Esophagus muscularis mucosa (tissue), 4 donors: ENCODE measurements at regions not wholly inside any gene's neighbourhood (a gene's known extent, or its start where the extent isn't known, plus 50 kb on each side); places are given as distances from the start of the nearest gene placed in this dataset.

Experiments used
- DNase-seq: peaks from one replicate; pipeline ENCODE4 v3.0.0-alpha.2; 2017; ENCODE audit errors: extremely low spot score
- H3K27ac ChIP-seq, 4 donors: fragments of 200-600 bp; sonication (generic); replicated peaks in 1 of 4; 1 replicate in 3 of 4; 2 replicates in 1 of 4; pipeline ENCODE4 v1.5.1; 2016 to 2019; ENCODE audit warnings: mild to moderate bottlenecking in 1 of 4
- H3K27me3 ChIP-seq, 4 donors: fragments of 200-600 bp; sonication (generic); one replicate each; pipeline versions ENCODE4 v1.5.1 to v1.6.0; 2016 to 2019
- H3K36me3 ChIP-seq, 4 donors: fragments of 200-600 bp; sonication (generic); one replicate each; pipeline ENCODE4 v1.5.1; 2016 to 2019
- H3K4me1 ChIP-seq, 4 donors: fragments of 200-600 bp; sonication (generic); one replicate each; pipeline ENCODE4 v1.5.1; 2016 to 2019
- H3K4me3 ChIP-seq, 4 donors: fragments of 200-600 bp; sonication (generic); 1 replicate in 2 of 4; 2 replicates in 2 of 4; pipeline ENCODE4 v1.5.1; 2016 to 2019; ENCODE audit warnings: mild to moderate bottlenecking in 4 of 4, moderate library complexity in 1 of 4
- H3K9me3 ChIP-seq, 4 donors: fragments of 200-600 bp; sonication (generic); 1 replicate in 3 of 4; 2 replicates in 1 of 4; pipeline ENCODE4 v1.5.1; 2016 to 2019
- EP300 ChIP-seq: sonication (generic); formaldehyde crosslinking; IDR thresholded peaks from one replicate; pipeline ENCODE4 v1.6.1; 2017; ENCODE audit warnings: antibody characterized with exemption
- POLR2A ChIP-seq: fragments of 450-650 bp; IDR thresholded peaks from one replicate; pipeline ENCODE4 v1.6.1; 2017; ENCODE audit warnings: antibody characterized with exemption, moderate library complexity, mild to moderate bottlenecking, low read depth
- POLR2AphosphoS5 ChIP-seq, 2 donors: sonication (generic); formaldehyde crosslinking; IDR thresholded peaks; one replicate each; pipeline ENCODE4 v1.6.1; 2017; ENCODE audit warnings: antibody characterized with exemption in 2 of 2
- WGBS: methylation state at CpG from one replicate; pipeline ENCODE4 v1.1.5; 2018; 5-methylcytosine and 5-hydroxymethylcytosine counted together
- intact Hi-C: fragments of 100-400 bp; cut with DNase I; formaldehyde crosslinking; loops from one replicate; pipeline ENCODE4 v1.15.1; 2023
- TF ChIP-seq, protein P1 (sequence below), 3 experiments: fragments of 200-600 bp in 2 of 3; fragments of 450-650 bp in 1 of 3; sonication (generic) in 2 of 3; IDR thresholded peaks; one replicate each; pipeline ENCODE4 v1.5.1; 2017 to 2019; ENCODE audit warnings: antibody characterized with exemption in 3 of 3, mild to moderate bottlenecking in 2 of 3, moderate library complexity in 1 of 3

DNA sequence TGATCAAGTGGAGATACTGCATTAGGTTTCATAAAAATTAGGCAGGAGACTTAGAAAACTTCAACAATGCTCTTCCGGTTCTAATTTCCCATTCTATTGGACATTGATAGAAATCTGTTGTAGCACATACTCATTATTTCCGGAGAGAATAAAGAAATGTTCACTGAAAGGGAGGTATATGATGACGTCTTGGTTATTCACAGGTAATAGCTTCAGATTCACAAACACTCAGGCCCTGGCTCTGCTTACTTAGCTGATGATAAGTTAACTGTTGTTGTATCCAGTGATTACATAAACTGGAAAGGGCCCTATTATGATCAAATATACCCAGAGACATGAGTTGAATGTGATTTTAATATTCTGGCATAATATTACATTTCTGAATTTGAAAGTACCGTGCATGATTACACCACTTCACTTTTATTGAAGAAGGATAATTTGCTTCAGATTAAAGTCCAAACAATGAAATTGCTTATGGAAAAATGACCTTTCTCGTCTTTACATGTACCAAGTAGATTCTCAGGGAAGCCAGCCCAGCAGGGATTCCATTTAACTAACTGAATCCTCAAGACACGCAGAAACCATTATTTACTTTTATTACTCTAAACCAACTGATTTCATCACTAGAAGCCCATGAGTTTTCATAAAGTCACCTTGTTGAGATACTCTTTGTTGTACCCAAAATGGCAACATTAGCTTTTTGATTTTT is 288.0 kb upstream of the PITRM1 start:
- no peaks in the 10 kb centered on the region for H3K9me3 ChIP-seq
- TF ChIP-seq POLR2A (no peak), EP300 (no peak), POLR2AphosphoS5 (IDR thresholded peaks at IDR 0.05) (no peak)
- TF ChIP-seq, protein P1, sequence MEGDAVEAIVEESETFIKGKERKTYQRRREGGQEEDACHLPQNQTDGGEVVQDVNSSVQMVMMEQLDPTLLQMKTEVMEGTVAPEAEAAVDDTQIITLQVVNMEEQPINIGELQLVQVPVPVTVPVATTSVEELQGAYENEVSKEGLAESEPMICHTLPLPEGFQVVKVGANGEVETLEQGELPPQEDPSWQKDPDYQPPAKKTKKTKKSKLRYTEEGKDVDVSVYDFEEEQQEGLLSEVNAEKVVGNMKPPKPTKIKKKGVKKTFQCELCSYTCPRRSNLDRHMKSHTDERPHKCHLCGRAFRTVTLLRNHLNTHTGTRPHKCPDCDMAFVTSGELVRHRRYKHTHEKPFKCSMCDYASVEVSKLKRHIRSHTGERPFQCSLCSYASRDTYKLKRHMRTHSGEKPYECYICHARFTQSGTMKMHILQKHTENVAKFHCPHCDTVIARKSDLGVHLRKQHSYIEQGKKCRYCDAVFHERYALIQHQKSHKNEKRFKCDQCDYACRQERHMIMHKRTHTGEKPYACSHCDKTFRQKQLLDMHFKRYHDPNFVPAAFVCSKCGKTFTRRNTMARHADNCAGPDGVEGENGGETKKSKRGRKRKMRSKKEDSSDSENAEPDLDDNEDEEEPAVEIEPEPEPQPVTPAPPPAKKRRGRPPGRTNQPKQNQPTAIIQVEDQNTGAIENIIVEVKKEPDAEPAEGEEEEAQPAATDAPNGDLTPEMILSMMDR (IDR thresholded peaks at IDR 0.05), result no peak
- H3K36me3 ChIP-seq, result no peaks in the 10 kb centered on the region
- DNase-seq, result no peak
- H3K27ac ChIP-seq, result peak overlapping the region in 3 of 4 donors; percentile 1 to 23 (median 3)
- H3K4me1 ChIP-seq, result peaks cover 7 to 10% (median 9%) of the 10 kb centered on the region in 4 donors
- intact Hi-C loops, result no loop called here
- no peak overlapping the region for H3K4me3 ChIP-seq
- H3K27me3 ChIP-seq, result no peaks in the 10 kb centered on the region
- WGBS, result 55% methylated on average over 6 of the region's 6 CpGs

DNA sequence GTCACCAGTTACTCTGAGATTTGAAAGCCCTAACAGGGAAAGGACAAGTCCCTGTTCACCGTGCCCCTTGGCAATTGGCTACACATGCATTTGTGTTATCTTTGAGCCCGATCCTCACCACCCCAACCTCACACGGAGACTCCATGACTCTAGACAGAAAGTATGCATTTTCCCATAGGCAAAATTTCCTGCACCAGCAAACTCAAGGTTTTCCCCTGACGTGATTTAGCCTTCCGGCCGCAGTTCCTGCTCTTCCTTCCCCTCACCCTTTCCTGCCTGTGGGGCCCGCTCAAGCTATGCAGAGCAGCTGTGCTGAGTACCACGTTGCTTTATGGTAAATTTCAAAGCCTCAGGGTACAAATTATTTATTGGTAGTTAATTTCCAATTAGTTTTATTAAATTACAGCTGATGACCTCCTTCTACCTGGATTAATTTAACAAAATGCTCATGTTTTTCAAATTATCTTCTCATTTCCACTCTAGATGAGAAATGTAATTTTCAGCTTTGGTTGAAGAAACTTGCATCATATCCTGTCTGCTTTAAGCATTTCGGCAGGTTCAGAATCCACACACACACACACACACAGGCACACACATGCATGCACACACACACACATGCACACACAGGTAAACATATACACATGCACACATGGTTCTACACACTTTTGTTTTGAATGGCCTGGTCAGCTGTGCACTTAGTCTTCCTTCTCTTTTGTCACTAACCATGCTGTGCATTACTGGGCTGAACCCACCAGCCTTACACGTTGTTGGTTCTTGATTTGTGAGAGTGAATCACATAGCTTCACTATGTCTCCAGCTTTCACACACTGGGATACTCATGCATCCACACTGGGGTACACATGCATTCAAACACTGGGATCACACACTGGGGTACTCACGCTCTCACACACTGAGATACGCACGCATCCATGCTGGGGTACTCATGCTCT is 283.1 kb upstream of the PITRM1 start:
- no peak overlapping the region for H3K4me3 ChIP-seq
- no peak overlapping the region for H3K27ac ChIP-seq
- 81% methylated on average over 13 of the region's 13 CpGs for WGBS
- no peaks in the 10 kb centered on the region for H3K9me3 ChIP-seq
- intact Hi-C loops, result no loop called here
- H3K27me3 ChIP-seq, result no peaks in the 10 kb centered on the region
- H3K4me1 ChIP-seq, result peaks cover 23 to 28% (median 25%) of the 10 kb centered on the region in 4 donors
- DNase-seq, result no peak
- no peak for TF ChIP-seq POLR2A
- no peak for TF ChIP-seq POLR2AphosphoS5 (IDR thresholded peaks at IDR 0.05)
- TF ChIP-seq, protein P1 (IDR thresholded peaks at IDR 0.05), result no peak
- TF ChIP-seq EP300, result no peak
- H3K36me3 ChIP-seq, result no peaks in the 10 kb centered on the region

DNA sequence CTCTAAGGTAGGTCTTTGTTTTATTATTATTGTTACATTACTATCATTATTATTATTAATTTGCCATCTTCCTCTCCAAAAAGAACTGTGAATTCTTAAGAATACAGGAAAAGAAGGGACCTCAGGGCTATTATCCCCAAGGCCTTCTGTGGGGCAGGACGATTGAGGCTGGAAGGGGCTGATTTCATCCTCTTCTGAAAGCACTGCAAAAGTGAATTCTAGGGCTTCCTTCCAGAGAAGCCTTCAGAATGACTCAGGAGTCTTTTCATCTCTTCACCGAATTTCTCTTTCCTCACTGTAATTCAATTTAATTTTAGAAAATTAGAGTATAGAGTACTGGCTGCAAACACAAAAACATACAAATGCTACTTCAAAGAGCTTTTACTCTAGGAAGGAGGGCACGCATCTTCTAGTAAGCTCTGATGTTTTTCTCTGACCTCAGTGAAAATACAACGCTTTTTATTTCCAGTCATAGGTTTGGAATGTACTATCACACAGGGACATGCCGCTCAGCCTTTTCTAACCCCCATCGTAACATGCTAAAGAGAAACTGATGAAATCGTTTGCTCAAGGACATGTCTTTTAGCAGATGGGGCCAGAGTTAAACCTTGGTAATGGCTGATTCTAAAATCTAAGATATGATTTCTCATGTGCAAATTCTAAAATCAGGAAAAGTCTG is 280.2 kb upstream of the PITRM1 start:
- WGBS, result 25% methylated on average over 7 of the region's 7 CpGs
- peak; percentile 64 for TF ChIP-seq EP300
- no peak for TF ChIP-seq POLR2A
- TF ChIP-seq POLR2AphosphoS5 (IDR thresholded peaks at IDR 0.05), result peak; percentile 26 to 79
- TF ChIP-seq, protein P1 (IDR thresholded peaks at IDR 0.05), result no peak
- Histone ChIP-seq H3K27ac (peak overlapping the region; percentile 72 to 79 (median 76)), H3K27me3 (no peaks in the 10 kb centered on the region), H3K9me3 (no peaks in the 10 kb centered on the region), H3K36me3 (no peaks in the 10 kb centered on the region), H3K4me1 (peaks cover 23 to 28% (median 25%) of the 10 kb centered on the region in 4 donors), H3K4me3 (peak overlapping the region in 2 of 4 donors; percentile 0 to 5)
- DNase-seq, result no peak
- intact Hi-C loops, result no loop called here

DNA sequence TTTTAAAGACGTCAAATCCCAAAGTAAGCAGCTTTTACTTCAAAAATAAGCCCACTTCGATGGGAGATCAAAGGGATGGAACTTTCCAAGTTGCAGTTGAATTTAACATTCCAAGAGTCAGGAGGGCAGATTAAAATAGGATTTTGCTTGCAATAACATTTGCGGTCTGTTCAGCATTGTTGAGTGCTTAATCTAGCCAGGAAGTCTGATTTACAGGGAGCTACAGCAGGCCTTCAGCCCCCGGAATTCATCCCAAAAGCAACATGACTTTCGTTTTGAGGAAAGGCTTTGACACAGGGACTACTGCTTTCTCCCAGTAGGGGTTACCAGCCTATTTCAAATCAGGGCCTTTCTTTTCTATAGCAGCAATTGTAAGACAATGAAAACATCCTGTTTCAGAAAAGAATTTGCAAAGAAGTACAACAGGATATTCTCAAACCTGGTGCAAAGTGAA is 279.6 kb upstream of the PITRM1 start:
- peak overlapping the region in 2 of 4 donors; percentile 1 to 5 for H3K4me3 ChIP-seq
- peaks cover 23 to 28% (median 25%) of the 10 kb centered on the region in 4 donors for H3K4me1 ChIP-seq
- peak overlapping the region; percentile 72 to 79 (median 76) for H3K27ac ChIP-seq
- no peaks in the 10 kb centered on the region for H3K9me3 ChIP-seq
- TF ChIP-seq POLR2A, result no peak
- TF ChIP-seq, protein P1 (IDR thresholded peaks at IDR 0.05), result peak; percentile 25 to 58 (median 47)
- H3K36me3 ChIP-seq, result no peaks in the 10 kb centered on the region
- no peak for DNase-seq
- intact Hi-C loops, result no loop called here
- 23% methylated on average over 5 of the region's 5 CpGs for WGBS
- H3K27me3 ChIP-seq, result no peaks in the 10 kb centered on the region
